ENCODE measurements at regions not wholly inside any gene's neighbourhood (a gene's known extent, or its start where the extent isn't known, plus 50 kb on each side); places are given as distances from the start of the nearest gene placed in this dataset.

DNA sequence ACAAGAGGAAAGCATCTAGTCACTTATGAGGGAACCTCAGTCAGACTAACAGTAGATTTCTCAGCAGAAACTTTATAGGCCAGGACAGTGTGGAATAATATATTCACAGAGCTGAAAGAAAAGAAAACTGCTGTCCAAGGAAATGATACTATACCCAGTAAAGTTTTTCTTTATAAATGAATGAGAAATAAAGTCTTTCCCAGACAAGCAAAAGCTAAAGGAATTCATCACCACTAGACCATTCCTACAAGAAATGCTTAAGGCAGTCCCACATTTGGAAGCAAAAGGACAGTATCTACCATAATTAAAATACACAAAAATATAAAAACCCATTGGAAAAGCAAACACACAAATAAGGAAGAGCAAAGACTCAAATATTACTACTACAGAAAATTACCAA is 59.9 kb downstream of the PSMG1 start:
- no peak for TF ChIP-seq SREBF2 (IDR thresholded peaks at IDR 0.05; ENCODE audit: low read length)
- TF ChIP-seq, protein P1, sequence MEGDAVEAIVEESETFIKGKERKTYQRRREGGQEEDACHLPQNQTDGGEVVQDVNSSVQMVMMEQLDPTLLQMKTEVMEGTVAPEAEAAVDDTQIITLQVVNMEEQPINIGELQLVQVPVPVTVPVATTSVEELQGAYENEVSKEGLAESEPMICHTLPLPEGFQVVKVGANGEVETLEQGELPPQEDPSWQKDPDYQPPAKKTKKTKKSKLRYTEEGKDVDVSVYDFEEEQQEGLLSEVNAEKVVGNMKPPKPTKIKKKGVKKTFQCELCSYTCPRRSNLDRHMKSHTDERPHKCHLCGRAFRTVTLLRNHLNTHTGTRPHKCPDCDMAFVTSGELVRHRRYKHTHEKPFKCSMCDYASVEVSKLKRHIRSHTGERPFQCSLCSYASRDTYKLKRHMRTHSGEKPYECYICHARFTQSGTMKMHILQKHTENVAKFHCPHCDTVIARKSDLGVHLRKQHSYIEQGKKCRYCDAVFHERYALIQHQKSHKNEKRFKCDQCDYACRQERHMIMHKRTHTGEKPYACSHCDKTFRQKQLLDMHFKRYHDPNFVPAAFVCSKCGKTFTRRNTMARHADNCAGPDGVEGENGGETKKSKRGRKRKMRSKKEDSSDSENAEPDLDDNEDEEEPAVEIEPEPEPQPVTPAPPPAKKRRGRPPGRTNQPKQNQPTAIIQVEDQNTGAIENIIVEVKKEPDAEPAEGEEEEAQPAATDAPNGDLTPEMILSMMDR (IDR thresholded peaks at IDR 0.05 in 2 of 3, conservative IDR thresholded peaks at IDR 0.05 in 1 of 3; ENCODE audit: control insufficient read depth in 2 of 3, extremely low read depth in 1 of 3, insufficient read depth in 1 of 3, low read depth in 3 of 3, low read length in 3 of 3) = no peak
- no peak for TF ChIP-seq CHD2 (IDR thresholded peaks at IDR 0.05; ENCODE audit: borderline replicate concordance, low read depth, low read length)
- TF ChIP-seq ESRRA (IDR thresholded peaks at IDR 0.05; ENCODE audit: low read length) = no peak
- no peak for TF ChIP-seq MYC (IDR thresholded peaks at IDR 0.05; ENCODE audit: insufficient read depth, insufficient read length, insufficient replicate concordance, low read length, severe bottlenecking)
- TF ChIP-seq, protein P2, sequence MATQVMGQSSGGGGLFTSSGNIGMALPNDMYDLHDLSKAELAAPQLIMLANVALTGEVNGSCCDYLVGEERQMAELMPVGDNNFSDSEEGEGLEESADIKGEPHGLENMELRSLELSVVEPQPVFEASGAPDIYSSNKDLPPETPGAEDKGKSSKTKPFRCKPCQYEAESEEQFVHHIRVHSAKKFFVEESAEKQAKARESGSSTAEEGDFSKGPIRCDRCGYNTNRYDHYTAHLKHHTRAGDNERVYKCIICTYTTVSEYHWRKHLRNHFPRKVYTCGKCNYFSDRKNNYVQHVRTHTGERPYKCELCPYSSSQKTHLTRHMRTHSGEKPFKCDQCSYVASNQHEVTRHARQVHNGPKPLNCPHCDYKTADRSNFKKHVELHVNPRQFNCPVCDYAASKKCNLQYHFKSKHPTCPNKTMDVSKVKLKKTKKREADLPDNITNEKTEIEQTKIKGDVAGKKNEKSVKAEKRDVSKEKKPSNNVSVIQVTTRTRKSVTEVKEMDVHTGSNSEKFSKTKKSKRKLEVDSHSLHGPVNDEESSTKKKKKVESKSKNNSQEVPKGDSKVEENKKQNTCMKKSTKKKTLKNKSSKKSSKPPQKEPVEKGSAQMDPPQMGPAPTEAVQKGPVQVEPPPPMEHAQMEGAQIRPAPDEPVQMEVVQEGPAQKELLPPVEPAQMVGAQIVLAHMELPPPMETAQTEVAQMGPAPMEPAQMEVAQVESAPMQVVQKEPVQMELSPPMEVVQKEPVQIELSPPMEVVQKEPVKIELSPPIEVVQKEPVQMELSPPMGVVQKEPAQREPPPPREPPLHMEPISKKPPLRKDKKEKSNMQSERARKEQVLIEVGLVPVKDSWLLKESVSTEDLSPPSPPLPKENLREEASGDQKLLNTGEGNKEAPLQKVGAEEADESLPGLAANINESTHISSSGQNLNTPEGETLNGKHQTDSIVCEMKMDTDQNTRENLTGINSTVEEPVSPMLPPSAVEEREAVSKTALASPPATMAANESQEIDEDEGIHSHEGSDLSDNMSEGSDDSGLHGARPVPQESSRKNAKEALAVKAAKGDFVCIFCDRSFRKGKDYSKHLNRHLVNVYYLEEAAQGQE (IDR thresholded peaks at IDR 0.05; ENCODE audit: low read depth, low read length) = no peak
- no peak for TF ChIP-seq CREM (IDR thresholded peaks at IDR 0.05; ENCODE audit: low read depth)
- TF ChIP-seq RFX5 (IDR thresholded peaks at IDR 0.05; ENCODE audit: low read depth, low read length) = no peak
- no peak for TF ChIP-seq MXI1 (IDR thresholded peaks at IDR 0.05; ENCODE audit: low read depth, low read length)
- no peak for TF ChIP-seq RELA (IDR thresholded peaks at IDR 0.05; ENCODE audit: borderline replicate concordance, partially characterized antibody)
- TF ChIP-seq SP1 (IDR thresholded peaks at IDR 0.05; ENCODE audit: low read depth, low read length) = no peak
- TF ChIP-seq, protein P3, sequence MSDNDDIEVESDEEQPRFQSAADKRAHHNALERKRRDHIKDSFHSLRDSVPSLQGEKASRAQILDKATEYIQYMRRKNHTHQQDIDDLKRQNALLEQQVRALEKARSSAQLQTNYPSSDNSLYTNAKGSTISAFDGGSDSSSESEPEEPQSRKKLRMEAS (IDR thresholded peaks at IDR 0.05; ENCODE audit: low read depth, low read length) = no peak

Measured in GM12878 (cell line).